HG03558 (cell line): ENCODE measurements at regions not wholly inside any gene's neighbourhood (a gene's known extent, or its start where the extent isn't known, plus 50 kb on each side); places are given as distances from the start of the nearest gene placed in this dataset.

Experiments used
- ATAC-seq: cut with Tn5 transposase; IDR thresholded peaks from one replicate; pipeline ENCODE4 v1.9.1; 2021; ENCODE audit warnings: moderate number of reproducible peaks; ENCODE audit not compliant: unreplicated experiment; ENCODE audit errors: extremely low read depth

DNA sequence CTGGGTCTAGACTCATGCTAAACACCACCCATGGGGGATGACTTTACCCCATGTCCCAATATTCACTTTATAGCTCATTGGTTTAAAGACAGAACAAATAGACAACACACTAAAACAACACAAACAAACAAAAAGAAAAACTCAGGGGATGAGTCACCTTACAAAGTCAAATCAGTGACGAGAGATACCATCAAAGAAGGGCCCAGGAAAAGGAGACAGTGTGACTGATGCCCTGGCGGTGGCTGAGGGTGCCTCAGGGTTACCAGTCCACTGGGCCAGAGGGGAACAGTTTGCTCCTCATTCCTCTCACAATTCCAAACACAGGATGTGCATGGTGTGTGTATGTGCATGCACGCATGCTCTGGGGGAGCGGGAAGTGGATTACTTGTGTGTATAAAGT, 171.3 kb upstream of the PRKCQ start:
- ATAC-seq, result no peak

GRCh38 chr10:6748981-6749635, 169.0 kb upstream of the PRKCQ start:
- ATAC-seq, result no peak

- ATAC-seq, result no peak
Observed at GRCh38 chr10:6748029-6748428, 168.0 kb upstream of the PRKCQ start.

DNA sequence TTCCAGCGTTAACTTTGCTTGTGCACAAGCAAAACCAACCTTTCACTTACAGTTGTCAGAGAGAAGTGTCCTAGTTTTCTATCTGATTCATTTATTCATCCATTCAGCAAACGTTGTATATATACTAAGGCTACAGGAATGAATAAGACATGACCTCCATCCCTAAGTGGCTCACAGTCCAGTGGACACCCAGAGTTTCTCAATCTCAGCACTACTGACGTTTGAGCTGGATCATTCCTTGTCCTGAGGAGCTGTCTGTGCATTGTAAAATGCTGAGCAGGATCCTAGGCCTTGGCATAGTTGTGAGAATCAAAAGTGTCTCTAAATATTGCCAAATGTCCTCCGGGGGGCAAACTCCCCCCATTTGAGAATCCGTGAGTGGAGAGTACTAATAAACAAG, 166.7 kb upstream of the PRKCQ start:
- ATAC-seq, result no peak

GRCh38 chr10:6743291-6743849, 163.3 kb upstream of the PRKCQ start:
- no peak for ATAC-seq

- ATAC-seq, result no peak
Observed at GRCh38 chr10:6741541-6741941, 161.5 kb upstream of the PRKCQ start.

GRCh38 chr10:6739530-6740174, 159.6 kb upstream of the PRKCQ start:
- ATAC-seq, result no peak

DNA sequence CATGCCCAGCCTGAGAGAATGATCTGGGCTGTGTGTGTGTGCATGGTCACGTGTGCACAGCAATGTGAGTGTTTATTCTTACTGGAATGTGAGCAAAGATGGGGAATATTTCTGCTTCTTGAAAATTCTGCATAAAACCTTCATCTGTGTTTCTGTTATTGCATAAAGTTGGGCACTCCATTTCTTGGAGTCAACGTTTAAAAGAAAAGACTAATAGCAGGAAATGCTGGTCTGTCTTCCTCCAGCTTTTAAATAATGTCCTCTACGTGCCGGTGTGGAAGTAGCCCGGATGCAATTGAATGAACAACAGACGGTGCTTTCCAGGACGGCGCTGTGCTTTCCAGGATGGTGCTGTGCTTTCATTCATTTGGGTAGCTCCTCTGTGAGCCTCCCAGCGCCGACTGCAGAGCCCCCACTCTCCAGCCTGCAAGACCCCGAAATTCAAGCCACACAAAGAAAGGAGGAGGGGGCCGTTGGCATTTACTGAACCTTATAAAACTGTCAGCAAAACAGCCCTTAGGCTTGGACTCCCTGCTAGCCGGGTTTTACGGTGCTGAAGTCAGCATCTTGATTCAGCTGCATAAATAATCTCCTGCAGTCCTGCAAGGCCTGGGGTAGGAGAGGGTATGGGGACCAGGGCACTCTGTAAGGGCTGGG, 158.2 kb upstream of the PRKCQ start:
- ATAC-seq, result no peak

- ATAC-seq, result no peak
Observed at GRCh38 chr10:6737758-6738111, 157.7 kb upstream of the PRKCQ start.

- no peak for ATAC-seq
Observed at GRCh38 chr10:6737080-6737641, 157.1 kb upstream of the PRKCQ start.

DNA sequence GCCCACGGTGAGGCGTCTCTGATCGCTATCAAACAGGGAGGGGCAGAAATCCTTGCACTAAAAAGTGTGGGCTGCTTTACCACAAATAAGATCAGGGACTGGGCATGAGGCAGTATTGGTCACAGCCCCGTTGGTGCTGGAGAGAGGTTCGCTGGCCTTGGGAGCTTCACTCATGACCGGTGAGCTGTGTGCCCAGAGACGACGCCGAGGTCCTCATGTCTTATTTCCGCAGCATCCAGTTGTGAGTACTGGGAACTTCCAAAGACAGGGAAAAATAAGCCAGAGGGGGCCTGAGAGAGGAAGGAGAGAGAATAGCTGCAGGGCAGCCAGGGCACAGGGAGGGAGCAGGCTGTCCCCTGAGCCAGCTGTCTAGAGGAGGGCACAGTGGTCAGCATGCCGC, 154.2 kb upstream of the PRKCQ start:
- ATAC-seq, result no peak

DNA sequence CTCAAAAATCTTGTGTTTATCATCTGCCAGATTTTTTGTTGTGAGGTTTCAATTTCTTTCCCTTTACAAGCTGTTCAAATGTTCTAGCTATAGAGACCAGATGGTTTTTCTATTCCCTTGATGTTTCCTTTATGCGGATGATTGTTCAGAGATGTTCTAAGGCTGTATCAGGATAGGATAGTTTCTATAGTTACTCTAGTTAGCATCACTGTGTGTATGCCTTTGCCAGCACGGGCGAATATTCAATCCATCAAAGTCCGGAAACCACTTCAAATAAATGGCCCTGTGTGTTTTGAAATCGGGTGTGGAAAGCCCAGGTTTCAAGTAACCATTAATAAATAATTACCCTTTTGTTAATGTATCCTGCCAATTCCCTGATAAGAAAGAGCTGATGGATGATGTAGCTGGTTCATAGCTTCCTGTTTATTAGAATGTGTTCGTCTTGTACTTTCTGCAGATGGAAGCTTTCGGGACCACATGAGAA, 149.8 kb upstream of the PRKCQ start:
- no peak for ATAC-seq

- ATAC-seq, result no peak
Observed at GRCh38 chr10:6729071-6729774, 149.1 kb upstream of the PRKCQ start.

- ATAC-seq, result no peak
Observed at GRCh38 chr10:6726924-6727323, 146.8 kb upstream of the PRKCQ start.

DNA sequence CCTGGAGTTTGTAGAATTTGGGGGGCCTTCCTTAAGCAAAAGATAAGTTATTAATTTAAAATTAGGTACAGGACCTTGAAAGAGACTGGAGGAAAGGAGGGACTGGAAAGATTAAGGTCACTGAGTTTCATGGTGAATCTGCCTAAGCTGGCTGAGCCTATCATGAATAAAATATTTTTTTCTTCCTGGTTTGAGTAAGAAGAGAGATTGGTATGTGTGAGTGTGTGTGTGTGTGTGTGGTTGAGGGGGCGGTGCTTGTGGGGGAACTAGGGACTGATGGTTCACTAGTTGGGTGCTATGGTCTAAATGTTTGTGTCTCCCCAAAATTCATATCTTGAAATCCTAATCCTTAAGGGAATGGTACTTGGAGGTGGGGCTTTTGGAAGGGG, 142.5 kb upstream of the PRKCQ start:
- no peak for ATAC-seq

- ATAC-seq, result no peak
Observed at GRCh38 chr10:6721964-6722615, 142.0 kb upstream of the PRKCQ start.

DNA sequence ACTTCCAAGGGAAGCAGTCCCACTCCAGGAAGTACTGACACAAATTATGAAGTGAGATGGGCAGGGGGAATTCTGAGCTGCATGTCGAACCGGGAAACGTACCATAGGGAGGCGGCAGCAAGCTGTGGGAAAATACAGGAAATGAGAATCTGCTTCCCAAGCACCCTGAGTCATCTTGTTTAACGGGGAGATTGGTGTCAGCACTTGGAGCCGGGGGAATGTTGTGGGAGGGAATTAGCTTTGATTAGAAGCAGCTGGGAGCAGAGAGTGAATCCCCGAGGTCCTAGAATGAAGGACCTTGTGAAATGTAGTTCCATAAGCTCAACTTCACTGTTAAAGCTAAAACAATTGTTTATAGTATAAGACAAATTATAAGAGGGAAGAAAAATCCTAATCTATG, 141.4 kb upstream of the PRKCQ start:
- ATAC-seq, result no peak

DNA sequence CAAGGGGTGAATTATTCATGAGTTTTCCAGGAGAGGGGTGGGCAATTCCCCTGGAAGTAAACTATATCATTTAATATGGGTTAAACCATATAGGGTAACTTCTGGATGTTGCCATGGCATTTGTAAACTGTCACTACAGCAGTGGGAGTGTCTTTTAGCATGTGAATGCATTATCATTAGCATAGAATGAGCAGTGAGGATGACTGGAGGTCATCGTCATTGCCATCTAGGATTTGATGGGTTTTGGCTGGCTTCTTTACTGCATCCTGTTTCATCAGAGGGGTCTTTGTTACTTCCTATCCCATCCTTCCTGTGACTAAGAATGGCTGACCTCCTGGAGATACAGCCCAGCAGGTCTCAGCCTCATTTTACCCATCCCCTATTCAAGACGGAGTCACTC, 139.5 kb upstream of the PRKCQ start:
- no peak for ATAC-seq

DNA sequence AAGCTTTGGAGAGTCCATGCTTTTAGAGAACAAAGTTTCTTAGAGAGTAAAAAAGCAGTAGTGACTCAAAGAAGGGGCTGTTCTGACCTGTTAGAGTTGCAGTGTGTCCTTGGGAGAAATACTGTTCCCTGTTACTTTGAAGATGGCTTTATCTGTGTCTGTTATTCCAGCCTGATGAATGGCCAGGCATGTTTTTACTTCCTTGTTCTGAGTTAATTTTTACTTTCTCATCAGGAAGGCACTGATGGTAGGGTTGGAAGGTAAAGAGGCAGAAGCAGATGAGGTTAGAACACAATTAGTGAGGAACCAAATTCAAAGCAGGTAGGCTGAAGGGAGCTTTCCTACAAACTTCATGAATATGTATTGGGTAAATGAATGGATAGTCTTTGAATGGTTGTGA, 138.5 kb upstream of the PRKCQ start:
- no peak for ATAC-seq

DNA sequence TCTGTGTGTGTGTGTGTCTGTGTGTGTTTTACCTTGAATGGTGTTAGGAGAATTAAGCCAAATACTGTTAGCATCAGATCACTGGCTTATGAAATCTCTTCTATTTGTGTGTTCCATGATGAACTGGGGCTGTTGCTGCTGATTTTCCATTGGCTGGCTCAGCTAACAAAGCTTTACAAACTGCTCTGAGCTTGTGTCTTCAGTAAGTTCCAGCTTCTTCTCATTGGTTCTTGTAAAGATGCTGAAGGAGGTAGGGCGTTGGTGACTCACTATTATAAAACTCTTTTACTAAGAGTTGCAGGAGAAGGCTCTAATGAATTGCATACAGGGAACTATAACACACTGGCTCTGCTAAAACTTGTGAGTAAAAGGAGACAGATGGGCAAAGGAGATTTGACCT, 136.4 kb upstream of the PRKCQ start:
- ATAC-seq, result no peak
